ENCODE measurements at regions not wholly inside any gene's neighbourhood (a gene's known extent, or its start where the extent isn't known, plus 50 kb on each side); places are given as distances from the start of the nearest gene placed in this dataset.

GRCh38 chrX:79623098-79623762, 256.1 kb upstream of the ITM2A start:
- no peaks in the 10 kb centered on the region for H3K9me3 ChIP-seq (ENCODE audit: low read depth, low read length, poor library complexity, severe bottlenecking)
- BruUV-seq (replicated peaks) = no TSS peak
- no peak overlapping the region for H3K4me3 ChIP-seq (ENCODE audit: low read depth, low read length, poor library complexity, severe bottlenecking)
- no peaks in the 10 kb centered on the region for H3K36me3 ChIP-seq (ENCODE audit: insufficient read depth, low read length, poor library complexity, severe bottlenecking)
- no peaks in the 10 kb centered on the region for H3K4me1 ChIP-seq (ENCODE audit: insufficient read depth, low read length, poor library complexity, severe bottlenecking)
- no peak for DNase-seq (ENCODE audit: low spot score)
- ChIA-PET CTCF (no interaction called here), POLR2A (ENCODE audit: low non-redundant PET) (no interaction called here)
- no peak overlapping the region for H3K27ac ChIP-seq (ENCODE audit: low read depth, low read length, poor library complexity, severe bottlenecking)
- TF ChIP-seq CTCF (conservative IDR thresholded peaks at IDR 0.05; ENCODE audit: low read depth, low read length) (no peak), EZH2 (IDR thresholded peaks at IDR 0.05; ENCODE audit: borderline replicate concordance, low read depth, low read length, poor library complexity, severe bottlenecking) (no peak)
- intact Hi-C loops (cut with micrococcal nuclease; ENCODE audit: unreplicated experiment) = no loop called here
- no peaks in the 10 kb centered on the region for H3K27me3 ChIP-seq (replicated peaks; ENCODE audit: insufficient read depth, low read depth, low read length, poor library complexity)

GRCh38 chrX:79618280-79618679, 251.1 kb upstream of the ITM2A start:
- H3K4me3 ChIP-seq (ENCODE audit: low read depth, low read length, poor library complexity, severe bottlenecking) = no peak overlapping the region
- no peaks in the 10 kb centered on the region for H3K4me1 ChIP-seq (ENCODE audit: insufficient read depth, low read length, poor library complexity, severe bottlenecking)
- POLR2A ChIA-PET (ENCODE audit: low non-redundant PET) = no interaction called here
- H3K36me3 ChIP-seq (ENCODE audit: insufficient read depth, low read length, poor library complexity, severe bottlenecking) = no peaks in the 10 kb centered on the region
- TF ChIP-seq CTCF (conservative IDR thresholded peaks at IDR 0.05; ENCODE audit: low read depth, low read length) (no peak), EZH2 (IDR thresholded peaks at IDR 0.05; ENCODE audit: borderline replicate concordance, low read depth, low read length, poor library complexity, severe bottlenecking) (no peak)
- H3K27ac ChIP-seq (ENCODE audit: low read depth, low read length, poor library complexity, severe bottlenecking) = no peak overlapping the region
- CTCF ChIA-PET = no interaction called here
- no TSS peak for BruUV-seq (replicated peaks)
- no peaks in the 10 kb centered on the region for H3K27me3 ChIP-seq (replicated peaks; ENCODE audit: insufficient read depth, low read depth, low read length, poor library complexity)
- intact Hi-C loops (cut with micrococcal nuclease; ENCODE audit: unreplicated experiment) = no loop called here
- DNase-seq (ENCODE audit: low spot score) = no peak
- no peaks in the 10 kb centered on the region for H3K9me3 ChIP-seq (ENCODE audit: low read depth, low read length, poor library complexity, severe bottlenecking)

GRCh38 chrX:79604364-79604763, 237.2 kb upstream of the ITM2A start:
- BruUV-seq (replicated peaks) = no TSS peak

More at GRCh38 chrX:79604364-79604763, 237.2 kb upstream of the ITM2A start:
- Histone ChIP-seq H3K4me1 (ENCODE audit: insufficient read depth, low read length, poor library complexity, severe bottlenecking) (no peaks in the 10 kb centered on the region), H3K36me3 (ENCODE audit: insufficient read depth, low read length, poor library complexity, severe bottlenecking) (no peaks in the 10 kb centered on the region), H3K4me3 (ENCODE audit: low read depth, low read length, poor library complexity, severe bottlenecking) (no peak overlapping the region), H3K27me3 (replicated peaks; ENCODE audit: insufficient read depth, low read depth, low read length, poor library complexity) (no peaks in the 10 kb centered on the region), H3K9me3 (ENCODE audit: low read depth, low read length, poor library complexity, severe bottlenecking) (no peaks in the 10 kb centered on the region), H3K27ac (ENCODE audit: low read depth, low read length, poor library complexity, severe bottlenecking) (no peak overlapping the region)
- DNase-seq (ENCODE audit: low spot score) = no peak
- intact Hi-C loops (cut with micrococcal nuclease; ENCODE audit: unreplicated experiment) = no loop called here
- ChIA-PET POLR2A (ENCODE audit: low non-redundant PET) (no interaction called here), CTCF (no interaction called here)
- no peak for TF ChIP-seq EZH2 (IDR thresholded peaks at IDR 0.05; ENCODE audit: borderline replicate concordance, low read depth, low read length, poor library complexity, severe bottlenecking)
- TF ChIP-seq CTCF (conservative IDR thresholded peaks at IDR 0.05; ENCODE audit: low read depth, low read length) = no peak
